HG02852 (cell line): ENCODE measurements at regions not wholly inside any gene's neighbourhood (a gene's known extent, or its start where the extent isn't known, plus 50 kb on each side); places are given as distances from the start of the nearest gene placed in this dataset.
"Not testable (repeated sequence)": the region's sequence is repeated elsewhere in the genome, so short reads cannot be mapped to it uniquely, and the experiment has no call there.

Experiments used
- ATAC-seq: cut with Tn5 transposase; IDR thresholded peaks from one replicate; pipeline ENCODE4 v1.9.1; 2021; ENCODE audit warnings: mild to moderate bottlenecking, moderate library complexity; ENCODE audit not compliant: unreplicated experiment

DNA sequence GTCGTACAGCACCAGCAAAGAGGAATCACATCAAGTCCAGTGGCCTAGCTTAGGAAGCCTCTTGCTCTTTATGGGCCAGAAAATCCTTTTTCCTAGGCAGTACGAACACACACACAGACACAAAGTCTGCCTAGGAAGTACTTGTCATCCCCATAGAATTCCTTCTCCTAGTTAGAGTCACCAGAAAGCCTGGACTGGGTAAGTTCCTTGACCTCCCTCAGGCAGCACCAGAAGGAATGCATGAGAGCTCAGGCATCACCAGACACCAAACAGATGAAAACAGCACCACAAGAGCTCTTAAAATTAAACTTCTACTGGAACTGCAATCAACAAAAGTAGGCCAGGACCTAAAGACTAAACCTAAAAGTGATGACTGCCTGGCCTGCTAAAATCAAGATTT, 192.9 kb upstream of the CCDC54 start:
- ATAC-seq = no peak

DNA sequence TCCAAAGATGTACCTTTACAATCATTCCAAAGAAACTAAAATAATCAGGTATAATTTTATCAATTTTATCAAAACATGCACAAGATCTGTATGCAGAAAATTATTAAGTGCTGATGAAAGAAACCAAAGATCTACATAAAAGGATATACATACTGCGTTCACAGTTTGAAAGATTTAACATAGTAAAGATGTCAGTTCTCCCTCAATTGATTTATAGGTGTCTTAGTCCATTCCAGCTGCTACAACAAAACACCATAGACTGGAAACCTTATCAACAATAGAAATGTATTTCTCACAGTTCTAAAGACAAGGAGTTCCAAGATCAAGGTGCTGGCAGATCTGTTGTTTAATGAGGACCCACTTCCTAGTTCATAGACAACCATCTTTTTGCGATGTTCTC, 189.0 kb upstream of the CCDC54 start:
- ATAC-seq = no peak

DNA sequence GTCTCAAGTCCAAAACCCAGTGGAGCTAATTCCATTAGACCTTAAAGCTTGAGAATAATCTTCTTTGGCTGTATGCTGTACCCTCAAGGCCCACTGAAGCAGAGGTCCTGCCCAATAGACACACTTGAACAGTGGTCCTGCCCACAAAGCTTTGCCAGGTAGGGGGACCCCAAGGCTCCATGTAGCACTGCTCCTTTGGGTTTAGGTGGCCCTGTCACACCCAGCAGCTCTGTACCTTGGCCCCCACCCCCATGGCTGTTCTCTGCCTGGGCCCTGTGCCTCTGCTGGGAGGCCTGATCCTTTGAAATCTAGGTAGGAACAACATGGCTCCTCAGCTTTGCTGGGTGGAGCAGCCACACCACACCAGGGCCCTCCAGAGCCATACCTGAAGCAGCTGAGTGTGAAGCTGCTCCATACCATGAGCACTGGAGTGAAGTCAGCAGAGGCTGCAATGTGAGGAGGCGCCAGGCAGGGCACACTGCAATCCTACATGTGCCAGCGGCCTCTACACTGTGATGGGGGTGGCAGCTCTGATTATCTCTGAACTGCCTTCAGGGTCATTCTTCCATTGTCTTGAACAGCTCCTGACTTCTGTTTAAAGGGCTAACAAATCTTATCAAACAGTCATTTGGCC, 188.0 kb upstream of the CCDC54 start:
- ATAC-seq = no peak

DNA sequence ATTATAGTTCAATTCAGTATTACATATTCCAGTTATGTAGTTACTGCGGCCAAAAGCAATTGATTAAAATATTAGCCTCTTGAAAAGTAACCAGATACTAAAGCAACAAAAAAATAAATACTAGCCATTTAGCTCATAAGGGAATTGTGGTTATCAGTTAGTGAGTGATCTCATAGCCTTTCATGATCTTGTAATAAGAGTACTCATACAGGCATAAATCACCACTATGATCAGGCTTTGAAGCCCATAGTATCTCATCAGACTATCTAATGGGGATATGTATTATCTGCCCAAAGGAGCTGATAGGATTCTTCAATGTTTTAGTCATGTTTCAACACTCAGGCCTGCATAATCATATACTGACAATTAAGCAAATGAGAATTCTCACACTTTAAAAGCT, 184.1 kb upstream of the CCDC54 start:
- ATAC-seq = no peak

DNA sequence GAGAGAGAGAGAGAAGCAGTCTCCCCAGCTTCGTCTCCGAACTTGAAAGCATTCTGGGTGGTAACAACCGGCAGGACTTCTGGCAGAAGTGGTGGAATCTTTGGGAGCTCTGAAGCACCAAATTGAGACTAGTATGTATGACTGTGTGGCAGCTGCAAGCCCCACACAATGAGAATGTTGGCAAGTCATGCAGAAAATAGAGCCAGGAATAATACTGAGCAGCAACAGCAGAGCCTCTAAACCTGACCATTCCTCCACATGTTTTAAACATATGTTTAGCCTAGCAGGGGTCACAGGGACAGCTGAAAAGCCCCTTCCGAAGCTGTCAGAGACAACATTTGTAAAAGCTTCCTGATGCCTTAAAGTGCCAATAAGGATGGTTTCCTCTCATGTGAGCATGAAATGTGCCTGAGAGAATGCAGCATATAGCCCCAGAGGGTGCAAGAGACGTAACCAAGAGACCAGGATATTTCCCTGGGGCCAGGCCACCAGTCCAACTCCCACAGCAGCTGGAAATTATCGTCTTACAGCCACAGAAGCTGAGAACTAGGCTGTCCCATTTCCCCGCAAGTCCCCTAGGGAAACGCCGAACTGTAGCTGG, 178.6 kb upstream of the CCDC54 start:
- ATAC-seq = no peak

DNA sequence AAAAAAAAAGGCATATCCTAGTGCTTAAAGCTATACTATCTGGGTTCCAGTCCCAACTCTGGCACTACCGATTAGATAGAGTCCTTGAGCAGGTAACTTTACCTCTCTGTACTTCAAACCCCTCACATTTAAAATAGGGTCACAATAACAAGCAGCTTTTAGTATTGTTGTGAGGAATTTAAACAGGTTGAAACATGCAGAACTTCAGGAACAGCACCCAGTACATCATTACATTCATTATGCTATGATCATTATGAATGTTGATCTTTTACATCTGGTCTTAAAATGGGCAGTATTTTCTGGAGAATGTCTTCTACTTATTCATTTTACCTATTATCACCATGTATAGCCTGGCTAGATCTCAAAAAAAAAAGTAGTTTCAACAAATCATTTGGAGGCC, 176.1 kb upstream of the CCDC54 start:
- no peak for ATAC-seq

DNA sequence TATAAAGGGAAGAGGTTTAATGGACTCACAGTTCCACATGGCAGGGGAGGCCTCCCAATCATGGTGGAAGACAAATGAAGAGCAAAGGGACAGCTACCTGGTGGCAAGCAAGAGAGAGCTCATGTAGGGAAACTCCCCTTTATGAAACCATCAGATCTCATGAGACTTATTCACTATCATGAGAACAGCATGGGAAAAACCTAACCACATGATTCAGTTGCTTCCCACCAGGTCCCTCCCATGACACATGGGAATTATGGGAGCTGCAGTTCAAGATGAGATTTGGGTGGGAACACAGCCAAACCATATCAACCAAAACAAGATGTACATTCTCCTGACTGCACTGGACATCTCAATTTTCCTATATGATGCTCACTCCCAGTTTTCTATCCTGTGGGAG, 174.4 kb upstream of the CCDC54 start:
- ATAC-seq = not testable (repeated sequence)

DNA sequence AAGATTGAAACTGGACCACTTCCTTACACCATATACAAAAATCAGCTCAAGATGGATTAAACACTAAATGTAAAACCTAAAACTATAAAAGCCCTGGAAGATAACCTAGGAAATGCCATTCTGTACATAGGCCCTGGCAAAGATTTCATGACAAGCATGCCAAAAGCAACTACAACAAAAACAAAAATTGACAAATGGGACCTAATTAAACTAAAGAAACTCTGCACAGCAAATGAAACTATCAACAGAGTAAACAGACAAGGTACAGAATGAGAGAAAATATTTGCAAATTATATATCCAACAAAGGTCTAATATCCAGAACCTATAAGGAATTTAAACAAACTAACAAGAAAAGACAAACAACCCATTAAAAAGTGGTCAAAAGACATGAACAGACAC, 173.1 kb upstream of the CCDC54 start:
- no peak for ATAC-seq

DNA sequence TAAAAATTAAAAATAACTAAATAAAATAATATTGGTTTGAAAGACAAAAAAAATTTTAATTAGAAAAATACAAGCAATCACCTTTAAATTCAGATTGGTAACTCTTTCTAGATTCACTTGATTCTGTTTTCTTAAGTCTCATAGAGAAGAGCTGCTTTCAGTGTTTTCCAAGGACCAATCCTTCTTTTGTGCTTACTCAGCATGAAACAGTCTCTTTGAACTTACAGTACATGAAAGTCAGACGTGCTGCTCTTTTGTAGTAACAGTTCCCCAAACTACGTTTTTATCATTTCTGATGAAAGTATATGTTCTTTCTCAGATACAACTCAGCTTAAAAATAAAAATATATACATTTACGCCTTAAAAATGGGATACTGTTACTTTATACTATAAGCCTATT, 171.9 kb upstream of the CCDC54 start:
- ATAC-seq = no peak

DNA sequence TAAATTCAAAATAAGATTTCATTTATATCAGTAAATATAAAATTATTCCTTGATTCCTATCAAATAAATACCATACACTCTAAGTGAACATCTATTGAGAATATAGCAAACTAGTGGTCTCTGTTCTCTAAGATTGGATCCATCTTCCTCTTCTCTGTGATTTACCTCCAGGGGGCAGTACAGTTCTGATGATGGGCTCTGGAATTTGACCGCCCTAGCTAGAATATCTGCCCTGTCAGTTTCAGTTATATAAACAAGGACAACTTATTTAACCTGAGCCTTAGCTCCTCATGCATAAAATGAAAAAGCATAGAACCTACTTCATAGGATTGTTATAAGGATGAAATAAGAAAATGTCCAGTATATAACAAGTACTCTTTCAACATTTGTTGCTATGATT, 171.1 kb upstream of the CCDC54 start:
- no peak for ATAC-seq

DNA sequence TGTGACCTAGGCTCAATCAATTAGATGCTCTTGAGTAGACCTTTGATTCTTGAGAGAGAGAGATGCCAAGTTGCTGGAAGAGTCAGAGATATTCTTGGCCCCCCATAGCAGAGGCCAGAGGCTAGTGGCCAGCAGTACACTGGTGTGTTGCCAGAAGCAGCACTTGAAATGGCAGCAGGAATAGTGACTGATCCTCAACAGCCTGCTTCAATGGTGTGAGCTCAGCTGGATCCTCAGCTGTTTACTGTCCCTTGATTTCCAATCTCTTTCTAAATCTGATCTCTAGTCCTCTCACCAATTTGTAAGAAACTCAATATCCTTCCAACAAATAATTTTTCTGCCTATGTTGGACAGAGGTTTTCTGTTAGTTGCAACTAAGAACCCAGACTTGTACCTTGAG, 170.3 kb upstream of the CCDC54 start:
- ATAC-seq = no peak

DNA sequence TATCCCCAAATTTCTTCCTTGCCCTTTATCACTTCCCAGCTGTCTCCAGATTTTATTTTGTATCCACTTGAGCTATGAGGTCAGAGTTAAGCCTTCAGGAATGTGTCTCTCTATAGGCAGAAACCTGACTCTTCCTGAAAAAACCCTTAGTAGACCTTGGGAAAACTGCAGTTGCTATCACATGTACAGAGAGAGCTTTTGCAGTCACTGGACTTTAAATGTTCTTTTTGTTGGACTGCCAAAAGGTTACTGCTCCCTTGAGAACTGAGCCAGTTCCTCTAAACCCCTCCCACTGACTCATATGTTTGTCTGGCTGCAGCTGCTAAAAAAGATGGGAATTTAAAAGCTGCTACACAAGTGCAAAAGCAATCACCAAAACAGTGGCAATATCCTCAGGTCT, 169.1 kb upstream of the CCDC54 start:
- ATAC-seq = no peak

DNA sequence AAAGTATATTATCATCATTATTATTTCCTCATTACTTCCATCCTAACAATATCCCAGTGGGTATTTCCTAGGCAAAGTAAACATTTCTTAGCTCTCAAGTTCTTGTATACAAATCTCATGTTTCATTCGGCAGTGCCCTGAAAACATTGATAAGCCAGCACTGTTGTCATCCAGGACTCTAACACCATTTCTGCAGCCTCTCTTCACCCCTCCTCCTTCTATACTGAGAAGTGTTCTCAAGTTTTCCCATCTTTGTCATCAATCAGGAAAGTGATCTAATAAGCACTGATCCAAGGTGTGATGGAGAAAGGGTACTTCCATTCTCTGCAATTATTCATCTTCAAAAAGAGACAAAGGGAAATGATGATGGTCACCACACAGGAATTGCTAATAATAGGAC, 168.4 kb upstream of the CCDC54 start:
- no peak for ATAC-seq

DNA sequence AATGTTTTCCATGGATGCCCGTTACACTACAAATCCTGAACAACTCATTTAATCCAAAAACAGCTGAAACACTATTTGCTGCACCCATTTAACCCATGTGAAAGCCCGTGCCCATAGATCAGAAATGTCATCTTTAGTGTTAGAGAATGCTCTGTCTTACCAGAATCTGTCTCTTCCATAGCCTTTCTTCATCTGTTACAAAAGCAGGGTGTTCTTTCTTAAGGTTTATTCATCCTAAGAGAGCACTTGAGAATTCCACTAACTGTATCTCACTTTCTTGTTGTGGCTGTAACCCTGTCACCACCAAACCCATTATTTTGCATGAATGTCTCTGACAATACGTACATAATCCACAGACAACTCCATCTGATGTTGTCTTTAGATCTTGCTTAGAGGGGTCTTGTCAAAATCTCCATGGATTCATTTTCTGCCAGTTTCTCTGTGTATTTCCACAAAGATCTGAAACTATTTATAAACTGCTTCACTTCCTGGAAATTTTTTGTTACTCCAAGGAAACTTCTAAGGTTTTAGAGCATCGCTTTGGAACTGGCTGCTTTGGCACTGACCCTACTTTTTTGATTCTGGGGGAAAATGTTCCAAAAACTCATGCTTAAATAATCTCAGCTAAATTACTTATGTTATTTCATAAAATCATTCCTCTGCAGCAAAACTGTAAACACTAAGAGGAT, 167.8 kb upstream of the CCDC54 start:
- ATAC-seq = no peak

DNA sequence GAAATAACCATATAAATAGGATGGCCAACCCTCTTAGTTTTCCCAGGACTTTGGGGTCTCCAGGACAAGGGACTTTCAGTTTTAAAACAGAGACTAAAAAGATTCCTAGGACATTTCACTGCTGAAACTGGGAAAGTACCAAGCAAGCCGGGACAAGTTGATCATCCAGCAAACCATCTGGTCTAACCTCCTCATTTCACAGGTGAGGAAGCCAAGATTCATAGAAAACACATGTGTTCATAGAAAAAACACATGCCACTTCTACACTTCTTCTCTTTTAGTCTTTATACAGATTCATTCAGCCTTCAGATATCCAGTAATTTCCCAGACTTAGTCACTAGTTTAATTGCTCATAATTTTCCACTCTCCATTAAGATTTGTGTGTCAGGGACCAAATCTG, 165.6 kb upstream of the CCDC54 start:
- no peak for ATAC-seq

DNA sequence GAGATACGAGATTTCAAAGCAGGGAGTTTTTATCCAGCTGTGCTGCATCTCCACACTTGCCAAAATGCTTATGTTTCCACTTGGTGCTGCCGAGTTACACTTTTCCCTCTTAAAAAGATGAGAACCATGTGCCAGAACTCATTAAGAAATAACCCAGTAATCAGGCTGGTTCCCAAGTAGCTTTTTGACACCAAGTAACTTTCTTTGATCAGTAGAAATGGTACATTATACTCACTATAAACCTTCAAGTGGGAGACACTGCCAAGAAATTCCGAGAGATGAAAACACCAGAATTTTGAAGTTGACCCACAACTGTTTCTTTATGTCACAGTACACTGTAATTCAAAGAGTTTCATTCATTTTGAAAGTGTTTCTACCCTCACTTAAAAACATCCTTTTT, 164.6 kb upstream of the CCDC54 start:
- no peak for ATAC-seq

DNA sequence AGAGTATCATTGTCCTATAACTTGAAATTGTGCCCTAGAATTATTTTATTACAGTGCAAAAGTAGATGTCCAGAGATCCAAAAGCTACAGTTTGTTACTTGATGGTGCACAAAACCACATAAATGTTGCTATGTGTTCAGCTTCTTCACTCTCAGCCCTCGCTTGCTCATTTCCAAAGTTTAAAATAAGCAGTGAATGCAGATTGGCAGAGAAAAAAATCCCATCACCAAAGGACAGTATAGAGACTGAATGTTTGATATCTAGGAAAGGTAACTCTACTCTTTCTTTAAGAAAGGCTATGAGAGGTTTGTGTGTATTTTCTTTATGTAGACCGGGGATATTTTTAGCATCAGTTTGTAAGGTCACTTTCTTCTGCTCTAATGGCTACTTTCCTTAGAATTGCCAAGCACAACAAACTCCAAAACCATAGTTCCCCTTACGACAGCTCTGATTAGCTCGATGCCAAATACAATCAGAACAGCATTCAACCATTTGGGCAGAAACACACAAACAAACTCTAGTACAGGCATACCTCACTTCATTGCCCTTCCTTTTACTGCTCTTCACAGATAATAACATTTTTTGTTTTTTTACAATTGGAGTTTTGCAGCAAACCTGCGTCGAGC, 164.1 kb upstream of the CCDC54 start:
- no peak for ATAC-seq

DNA sequence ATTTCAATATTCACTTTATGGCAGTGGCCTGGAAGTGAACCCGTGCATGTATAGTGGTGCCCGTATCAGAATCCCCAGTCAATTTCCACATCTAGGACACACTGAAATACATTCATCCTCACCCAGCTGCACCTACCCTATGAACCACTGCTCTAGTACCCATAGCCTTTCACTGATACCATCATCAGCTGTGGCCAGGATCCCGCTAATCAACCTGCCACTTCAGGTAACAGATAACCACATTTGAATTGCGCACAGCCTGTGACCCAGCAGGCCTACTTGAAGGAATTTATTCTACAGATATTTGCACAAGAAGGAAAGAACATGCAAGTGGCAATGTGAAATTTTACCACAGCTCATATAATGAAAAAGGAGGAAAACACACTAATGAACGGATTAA, 161.0 kb upstream of the CCDC54 start:
- no peak for ATAC-seq

DNA sequence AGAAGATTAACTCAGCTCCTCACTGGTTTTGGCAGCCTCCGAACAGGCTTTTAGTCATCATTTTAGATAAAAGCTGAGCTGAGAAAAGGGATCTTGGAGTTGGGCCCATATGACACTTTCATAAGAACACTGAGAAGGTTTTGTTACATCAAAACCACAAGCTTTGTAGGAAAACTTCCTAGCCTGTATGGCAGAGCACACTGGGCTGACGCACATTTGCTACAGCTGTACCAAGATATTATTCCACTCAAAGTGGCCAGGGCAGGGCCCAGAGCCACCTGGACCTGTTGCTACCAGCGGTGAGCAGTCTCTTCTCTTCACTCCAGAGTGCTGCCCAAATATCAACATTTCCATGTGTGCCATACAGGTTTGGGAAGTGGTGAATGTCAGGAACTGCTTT, 160.5 kb upstream of the CCDC54 start:
- ATAC-seq = no peak

DNA sequence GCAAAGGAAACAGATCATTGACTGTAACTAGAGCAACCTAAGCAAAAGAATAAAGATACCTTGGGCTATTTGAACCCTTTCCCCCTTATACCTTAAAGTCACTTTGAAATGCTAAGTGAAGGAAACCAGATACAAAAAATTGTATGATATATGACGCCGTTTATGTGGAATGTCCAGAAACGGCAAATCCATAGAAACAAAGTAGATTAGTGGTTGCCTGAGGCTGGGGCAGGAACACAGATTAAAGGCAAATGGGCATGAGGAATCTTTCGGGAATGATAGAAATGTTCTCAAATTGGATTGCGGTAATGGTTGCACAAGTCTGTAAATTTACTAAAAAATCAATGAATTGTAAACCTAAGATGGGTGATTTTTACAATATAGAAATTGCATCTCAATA, 160.1 kb upstream of the CCDC54 start:
- ATAC-seq = no peak

DNA sequence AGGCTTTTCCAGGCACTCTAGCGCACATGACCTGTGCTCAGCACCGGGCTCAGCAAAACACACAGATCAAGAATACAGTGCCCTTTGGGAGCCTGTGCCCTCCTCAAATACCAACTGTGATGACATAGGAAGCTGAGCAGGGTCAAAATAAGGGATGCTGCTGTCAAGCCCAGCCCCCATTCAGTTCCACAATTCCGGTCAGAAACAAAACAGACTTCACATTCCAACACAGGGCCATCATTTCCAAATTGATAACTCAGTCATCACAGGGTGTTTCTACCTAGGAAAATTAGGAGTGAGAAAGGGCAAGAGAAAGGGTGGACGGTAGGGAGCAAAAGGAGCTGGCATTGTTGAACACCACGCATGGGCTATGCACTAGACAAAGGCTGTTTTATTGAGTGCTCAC, 158.4 kb upstream of the CCDC54 start:
- no peak for ATAC-seq

DNA sequence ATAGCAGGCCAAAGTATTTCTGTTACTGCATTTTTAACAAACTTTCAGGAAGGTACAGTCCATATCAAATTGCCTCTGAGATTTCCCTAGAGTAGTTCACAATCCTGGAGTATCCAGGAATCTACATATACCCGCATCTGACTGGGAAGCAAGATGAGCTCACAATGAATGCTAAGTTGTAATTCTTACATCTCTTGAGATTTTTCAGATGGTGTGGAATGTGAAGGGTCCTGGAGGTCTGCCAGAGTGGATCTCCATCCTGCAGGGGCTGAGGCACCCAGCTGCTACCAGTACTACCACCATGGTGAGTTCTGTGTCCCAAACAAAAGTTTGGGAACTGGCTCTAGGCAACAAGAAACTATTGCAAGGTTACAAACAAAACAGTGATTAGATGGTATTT, 156.7 kb upstream of the CCDC54 start:
- no peak for ATAC-seq
